Renal cortical epithelial cell (primary cell): ENCODE measurements at regions not wholly inside any gene's neighbourhood (a gene's known extent, or its start where the extent isn't known, plus 50 kb on each side); places are given as distances from the start of the nearest gene placed in this dataset.
A peak's percentile ranks its signal among the peaks of the same experiment; 100 is the strongest.
"Not testable (repeated sequence)": the region's sequence is repeated elsewhere in the genome, so short reads cannot be mapped to it uniquely, and the experiment has no call there.

Source experiments
- DNase-seq: peaks from one replicate; pipeline ENCODE4 v3.0.0-alpha.2; 2011; ENCODE audit warnings: low read depth

DNA sequence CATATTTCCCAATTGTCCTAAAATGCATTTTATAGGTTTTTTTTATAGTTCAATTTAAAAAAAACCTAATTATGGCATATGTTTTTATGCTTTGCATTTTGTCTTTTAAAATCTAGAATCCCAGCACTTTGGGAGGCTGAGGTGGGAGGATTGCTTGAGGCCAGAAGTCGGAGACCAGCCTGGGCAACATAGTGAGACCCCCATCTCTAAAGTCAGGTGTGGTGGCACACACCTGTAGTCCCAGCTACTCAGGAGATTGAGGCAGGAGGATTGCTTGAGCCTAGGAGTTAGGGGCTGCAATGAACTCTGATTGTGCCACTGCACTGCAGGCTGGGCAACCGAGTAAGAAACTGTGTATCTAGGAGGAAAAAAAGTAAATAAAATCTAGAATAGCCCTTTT, 137.2 kb upstream of the POU3F1 start:
- DNase-seq: no peak

DNA sequence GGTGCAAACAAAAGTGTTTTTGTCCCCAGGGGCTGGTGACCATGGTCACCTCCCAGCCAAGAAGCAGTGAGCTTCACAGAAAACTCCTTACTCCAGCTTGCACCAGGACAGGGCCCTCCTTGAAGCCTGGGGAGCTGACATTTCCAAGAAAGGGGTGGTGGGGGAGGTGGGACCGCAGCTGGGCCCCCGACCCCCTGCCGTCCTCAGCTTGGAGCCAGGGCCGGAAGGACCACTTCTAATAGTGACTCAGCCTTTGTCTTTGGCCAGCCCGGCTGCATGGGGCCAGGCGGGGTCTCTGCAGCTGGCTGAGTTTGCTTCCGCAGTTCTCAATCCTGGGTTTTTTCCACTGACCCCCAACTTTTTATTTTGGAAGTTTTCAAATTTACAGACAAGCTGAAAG, 136.5 kb upstream of the POU3F1 start:
- DNase-seq: no peak

DNA sequence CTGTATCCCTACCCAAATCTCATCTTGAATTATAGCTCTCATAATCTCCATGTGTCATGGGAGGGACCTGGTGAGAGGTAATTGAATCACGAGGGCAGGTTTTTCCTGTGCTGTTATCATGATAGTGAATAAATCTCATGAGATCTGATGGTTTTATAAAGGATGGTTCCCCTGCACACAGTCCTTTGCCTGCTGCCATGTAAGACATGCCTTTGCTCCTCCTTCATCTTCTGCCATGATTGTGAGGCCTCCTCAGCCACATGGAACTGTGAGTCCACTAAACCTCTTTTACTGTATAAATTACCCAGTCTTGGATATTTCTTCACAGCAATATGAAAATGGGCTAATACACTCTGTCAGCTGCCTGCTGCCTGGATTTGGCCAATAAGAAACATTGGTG, 133.8 kb upstream of the POU3F1 start:
- not testable (repeated sequence) for DNase-seq

DNA sequence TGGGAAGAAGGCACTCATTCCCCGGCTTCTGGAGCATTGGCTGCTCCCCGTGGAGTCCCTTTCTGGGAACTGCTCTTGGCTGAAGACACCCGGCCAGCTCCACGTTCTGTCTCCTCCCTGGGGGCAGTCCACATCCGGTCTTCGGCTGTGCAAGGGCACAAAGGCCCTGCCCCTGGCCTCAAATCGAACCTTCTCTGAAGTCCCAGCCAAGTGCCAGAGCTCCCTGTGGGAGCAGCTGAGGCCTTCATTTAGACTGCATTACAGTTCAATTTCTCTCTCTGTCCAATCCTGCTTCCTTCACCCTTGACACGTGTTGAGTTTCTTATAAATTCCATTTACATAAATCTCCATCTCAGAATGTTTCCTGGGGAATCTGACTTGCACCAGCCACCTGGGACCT, 132.9 kb upstream of the POU3F1 start:
- DNase-seq: no peak

DNA sequence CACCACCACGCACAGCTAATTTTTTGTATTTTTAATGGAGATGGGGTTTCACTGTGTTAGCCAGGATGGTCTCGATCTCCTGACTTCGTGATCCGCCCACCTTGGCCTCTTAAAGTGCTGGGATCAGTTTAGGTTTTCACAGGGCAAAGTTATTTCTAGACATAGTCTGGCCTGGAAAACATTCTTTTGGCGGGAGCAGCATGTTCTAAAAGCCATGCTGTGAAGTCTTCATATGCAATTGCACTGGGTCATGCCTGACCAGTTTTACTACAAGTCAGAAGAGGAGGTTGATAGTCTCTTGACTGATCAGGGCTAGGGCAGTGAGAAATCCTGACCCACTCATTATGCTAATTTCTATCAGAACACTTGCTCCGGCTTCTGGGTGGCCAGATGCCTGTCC, 131.6 kb upstream of the POU3F1 start:
- no peak for DNase-seq

DNA sequence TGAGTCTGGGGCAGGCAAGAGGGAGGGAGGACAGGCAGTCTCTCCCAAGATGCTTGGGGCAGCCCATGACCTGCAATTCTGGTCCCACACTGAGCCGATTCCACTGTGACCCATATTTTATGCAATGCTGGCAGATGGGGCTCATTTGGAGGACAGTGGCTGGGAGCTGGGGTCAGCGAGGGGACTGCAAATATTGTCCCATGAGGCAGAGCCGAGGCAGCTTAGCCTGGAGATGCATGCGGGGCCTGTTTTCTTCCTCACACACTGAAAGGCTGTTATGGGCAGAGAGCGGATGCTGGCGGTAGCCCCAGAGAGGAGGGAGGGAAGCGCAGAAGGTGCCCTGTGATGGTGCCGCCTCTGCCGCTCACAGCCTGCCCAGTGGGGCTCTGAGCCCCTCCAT, 128.5 kb upstream of the POU3F1 start:
- no peak for DNase-seq

DNA sequence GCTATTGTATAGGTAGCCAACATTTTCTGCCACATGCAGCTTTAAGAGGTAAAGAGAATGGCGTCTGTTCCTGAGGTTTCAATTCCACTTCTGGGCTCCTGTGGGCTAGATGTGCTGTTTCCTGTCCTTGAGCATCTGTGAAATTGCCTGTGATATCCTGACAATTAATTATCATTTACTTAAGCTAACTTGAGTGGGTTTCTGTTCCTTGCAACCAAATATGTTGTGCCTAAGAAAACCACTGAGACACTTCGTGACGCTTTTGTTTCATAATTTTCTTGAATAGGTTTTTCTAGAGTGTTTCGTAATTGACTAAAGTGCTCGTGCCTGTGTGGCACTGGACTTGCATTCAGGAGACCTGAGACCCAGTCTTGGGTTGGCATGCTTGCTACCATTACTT, 127.3 kb upstream of the POU3F1 start:
- DNase-seq: no peak

DNA sequence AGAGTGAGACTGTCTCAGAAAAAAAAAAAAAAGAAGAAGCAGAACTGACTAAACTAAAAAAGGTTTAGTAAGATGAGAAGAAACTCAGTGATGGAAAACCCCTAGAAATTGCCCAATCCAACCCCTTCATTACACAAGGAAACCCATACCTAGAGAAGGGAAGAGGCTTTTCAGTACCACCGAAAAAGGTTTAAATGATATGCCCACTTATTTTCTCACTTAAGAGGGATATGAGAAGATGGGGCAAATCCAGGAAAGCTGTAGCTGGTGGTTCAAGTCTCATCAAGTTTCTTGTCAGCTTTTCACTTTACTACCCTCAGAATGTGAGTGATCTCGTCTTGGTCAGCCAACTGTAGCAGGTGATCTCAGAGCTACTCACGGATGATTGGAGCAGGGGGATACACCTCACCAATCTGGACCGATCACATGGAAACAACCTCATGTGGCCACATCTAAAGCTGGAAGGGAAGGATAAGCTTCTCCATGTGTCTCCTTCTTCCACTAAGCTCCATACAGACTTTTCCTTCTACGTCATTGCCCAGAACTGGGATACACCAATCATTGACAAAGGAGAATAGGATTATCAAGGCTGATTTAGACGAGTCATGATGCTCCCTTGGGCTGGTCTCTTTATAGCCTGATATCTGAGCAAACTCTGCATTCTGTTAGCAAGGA, 126.7 kb upstream of the POU3F1 start:
- peak; percentile 59 for DNase-seq

DNA sequence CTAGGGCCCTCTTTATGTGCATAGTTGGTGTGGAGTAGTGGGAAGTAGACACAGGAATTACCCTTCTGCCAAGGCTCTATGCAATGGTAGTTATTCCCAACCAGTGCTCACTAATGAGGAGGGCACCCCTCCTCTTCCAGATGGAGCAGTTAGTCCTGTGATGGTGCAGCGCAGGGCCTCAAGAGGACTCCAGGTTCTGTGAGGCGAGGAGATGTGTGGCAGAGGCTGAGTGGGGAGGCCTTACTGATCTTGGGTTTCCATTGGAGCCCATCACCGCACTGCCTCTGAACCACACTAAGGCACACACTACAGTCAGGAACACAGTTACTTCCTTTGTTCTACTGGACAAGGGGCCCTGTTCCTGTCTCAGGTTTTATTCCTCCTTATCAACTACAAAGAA, 122.5 kb upstream of the POU3F1 start:
- no peak for DNase-seq

DNA sequence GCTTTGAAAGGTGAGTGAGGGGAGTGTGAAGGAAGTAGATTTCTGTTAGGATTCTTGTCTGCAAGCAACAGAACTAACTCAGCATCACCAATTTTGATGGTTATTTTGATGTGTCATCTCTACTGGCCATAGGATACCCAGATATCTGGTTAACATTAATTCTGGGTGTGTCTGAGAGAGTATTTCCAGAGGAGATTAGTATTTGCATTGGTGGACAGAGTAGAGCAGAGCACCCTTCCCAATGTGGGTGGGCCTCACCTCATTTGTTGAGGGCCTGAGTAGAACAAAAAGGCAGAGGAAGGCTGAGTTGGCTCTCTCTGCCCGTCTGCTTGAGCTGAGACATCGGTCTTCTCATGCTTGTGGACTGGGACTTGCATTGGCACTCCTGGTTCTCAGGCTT, 121.8 kb upstream of the POU3F1 start:
- no peak for DNase-seq

DNA sequence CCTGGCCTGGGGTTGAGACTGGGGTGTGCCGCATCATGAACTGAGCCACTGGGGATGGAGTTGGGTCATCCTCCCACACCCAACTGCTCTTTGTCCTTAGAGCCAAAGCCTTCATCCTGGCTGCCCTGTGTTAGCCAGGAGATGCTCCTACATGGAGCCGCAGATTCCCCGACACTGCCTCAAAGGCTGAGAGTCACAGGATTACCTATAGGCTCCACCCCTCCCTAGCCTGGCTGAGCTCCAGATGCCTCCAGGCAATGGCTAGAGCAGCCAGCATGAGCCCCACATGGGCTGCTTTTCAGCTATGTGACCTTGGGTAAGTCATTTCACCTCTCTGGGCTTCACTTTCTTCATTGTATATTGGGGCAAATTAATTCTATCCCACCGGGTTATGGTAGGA, 119.9 kb upstream of the POU3F1 start:
- no peak for DNase-seq

DNA sequence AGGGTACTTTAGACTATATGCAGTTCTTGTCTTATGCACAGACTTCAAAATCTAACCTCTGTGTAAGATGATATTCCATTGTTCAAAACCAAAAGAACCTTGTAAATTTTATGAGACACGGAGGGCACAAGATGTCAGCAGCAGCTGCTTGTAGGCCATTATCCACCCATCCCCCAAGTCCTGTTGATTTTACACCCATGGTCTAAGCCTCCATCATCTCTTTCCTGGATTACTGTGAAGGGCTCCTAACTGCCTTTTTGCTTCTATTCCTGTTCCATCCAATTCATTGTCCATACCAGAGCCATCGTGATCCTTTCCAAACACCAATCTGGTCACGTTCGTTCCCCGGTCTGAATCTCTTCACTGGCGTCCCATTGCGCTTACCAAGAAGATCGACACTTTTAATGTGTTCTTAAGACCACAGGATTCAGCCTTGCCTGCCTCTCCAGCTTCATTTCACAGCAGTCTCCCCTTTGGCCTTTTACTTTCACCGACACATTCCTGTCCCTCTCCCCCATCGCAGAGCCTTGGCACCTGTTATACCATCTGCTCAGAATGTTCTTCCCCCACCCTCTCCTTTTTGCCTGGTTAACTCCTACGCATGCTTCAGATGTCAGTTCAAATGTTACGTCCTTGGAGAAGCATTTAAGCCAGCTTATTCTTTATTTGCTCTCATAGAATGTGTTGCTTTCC, 107.3 kb upstream of the POU3F1 start:
- DNase-seq: no peak

DNA sequence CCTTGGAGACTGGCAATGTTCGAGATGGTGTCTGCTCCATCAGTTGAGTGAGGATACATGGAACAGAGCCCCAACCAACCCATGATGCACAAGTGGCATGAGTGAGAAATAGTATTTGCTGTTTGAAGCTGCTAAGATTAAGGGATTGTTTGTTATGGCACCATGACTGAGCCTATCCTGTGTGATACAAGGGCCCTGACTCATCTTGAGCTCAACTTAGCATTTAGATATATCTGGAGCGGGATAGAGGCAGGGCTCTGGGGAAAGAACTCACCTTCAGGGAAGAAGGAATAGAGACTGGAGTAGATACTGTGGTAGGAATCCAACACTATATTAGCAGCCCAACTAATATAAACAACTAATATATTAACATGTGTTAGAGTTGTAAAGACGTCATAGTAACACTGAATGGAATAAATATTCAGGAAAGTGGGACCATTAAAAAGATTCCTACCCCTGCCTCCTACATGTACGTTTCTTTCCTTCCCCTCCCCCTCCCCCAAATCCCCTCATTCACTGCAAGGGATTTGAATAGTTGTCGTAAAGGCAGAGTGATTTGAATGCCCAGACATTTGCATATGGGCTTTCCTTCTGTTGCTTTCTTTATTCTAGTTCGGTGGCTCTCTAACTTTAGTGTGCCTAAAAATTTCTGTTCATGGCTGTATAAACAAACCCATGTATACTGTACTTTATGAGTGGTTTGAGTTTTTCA, 106.6 kb upstream of the POU3F1 start:
- no peak for DNase-seq

DNA sequence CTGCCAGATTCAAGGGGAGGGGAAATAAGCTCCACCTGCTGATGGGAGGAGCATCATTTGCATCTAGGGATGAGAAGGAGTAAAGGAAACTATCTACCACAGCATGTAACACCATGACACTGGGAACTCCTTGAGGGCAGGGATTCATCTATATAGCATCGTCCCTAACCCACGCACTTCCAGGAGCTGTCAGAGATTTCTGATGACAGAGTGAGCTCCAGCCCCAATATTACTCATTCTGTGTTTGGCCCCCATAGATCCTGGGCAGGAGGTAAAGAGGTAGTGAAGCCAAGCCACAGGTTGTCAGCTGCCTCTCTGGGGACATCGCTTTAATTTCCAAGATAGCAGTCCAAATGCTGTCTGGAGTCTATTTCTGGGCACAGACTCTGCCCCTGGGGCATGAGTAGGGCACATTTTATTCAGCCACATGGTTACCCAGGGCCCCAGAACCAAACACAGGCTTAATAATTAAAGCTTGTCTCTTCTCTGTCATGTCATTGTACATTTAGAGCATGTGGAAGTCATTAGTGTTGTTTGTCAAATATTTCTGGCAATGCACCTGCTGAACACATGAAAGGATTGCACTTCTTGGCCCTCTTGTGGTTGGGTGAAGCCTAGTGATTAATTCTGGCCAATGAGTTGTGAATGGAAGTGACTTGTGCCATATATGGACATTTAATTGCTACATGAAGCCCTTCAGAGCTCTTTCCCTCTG, 105.9 kb upstream of the POU3F1 start:
- peak; percentile 48 for DNase-seq

DNA sequence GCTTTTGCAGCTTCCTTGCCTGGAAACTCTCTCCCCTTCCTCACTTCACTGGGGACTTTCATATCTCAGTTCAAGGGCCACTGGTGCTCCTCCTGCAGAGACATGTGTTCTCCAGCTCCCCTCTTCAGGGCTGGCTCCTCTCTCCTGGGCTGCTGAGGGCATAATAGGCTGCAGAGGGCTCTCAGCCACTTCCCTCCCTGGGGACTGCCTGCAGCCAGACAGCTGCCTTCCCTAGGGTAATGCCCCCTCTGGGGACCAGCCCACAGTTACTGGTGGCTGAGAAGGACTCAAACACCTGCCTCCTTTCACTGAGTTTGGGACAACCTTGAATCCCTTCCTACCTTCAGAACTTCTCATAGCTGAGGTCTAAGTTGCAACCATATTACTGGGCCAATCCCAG, 104.8 kb upstream of the POU3F1 start:
- DNase-seq: no peak

DNA sequence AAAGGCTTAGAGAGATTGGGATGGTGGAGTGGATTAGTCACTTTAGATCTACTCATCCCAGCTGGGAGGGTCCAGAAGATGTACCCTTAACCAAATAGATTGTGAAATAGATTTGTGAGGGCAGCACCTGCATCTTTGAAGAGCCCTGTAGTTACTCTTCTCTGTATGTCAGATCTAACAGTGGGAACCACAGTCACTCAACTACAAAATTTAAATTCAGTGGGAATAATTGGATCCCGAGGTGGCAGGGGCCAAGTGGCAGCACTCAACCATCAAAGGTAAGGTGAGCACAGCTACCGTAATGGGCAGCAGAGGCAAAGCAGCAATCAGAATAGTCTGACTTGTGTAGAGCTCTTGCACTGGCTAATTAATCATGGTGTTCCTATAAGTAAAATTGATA, 99.5 kb upstream of the POU3F1 start:
- DNase-seq: not testable (repeated sequence)

DNA sequence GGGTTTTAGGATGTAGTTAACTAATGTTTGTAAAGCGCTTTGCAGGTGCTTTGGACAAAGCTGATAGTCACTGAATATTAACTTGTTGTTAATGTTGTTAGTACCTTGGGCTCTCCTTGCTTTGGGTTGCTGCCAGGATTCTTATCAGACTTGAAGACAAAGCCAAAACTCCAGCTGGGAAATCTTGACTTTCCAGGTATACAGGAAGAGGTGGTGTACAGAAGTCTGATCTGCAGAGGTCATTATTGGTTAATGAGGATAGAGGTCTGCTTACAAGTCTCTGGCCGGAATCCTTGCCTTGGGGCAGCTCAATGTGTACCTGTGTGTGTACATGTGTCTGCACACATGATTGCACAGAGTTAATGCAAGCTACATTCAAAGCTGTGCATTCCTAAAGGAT, 96.0 kb upstream of the POU3F1 start:
- no peak for DNase-seq

DNA sequence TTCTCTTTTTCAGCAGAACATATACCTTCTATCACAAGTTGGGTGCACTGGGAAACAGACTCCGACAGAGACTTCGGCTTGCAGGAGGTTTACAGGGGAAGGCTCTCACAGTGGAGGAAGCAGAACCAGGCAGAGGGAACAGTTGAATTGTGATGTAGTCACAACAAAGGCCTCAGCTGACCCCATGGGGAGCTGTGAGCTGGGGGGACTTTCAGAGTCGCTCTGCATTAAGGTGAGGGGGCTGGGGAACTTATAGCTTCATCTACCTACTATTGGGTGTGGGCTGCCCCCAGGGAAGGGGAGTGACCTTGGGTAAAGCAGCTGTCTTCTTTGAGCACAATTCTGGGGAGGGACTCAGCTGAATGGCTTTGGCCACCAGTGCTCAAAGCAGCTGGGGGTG, 94.9 kb upstream of the POU3F1 start:
- DNase-seq: no peak

DNA sequence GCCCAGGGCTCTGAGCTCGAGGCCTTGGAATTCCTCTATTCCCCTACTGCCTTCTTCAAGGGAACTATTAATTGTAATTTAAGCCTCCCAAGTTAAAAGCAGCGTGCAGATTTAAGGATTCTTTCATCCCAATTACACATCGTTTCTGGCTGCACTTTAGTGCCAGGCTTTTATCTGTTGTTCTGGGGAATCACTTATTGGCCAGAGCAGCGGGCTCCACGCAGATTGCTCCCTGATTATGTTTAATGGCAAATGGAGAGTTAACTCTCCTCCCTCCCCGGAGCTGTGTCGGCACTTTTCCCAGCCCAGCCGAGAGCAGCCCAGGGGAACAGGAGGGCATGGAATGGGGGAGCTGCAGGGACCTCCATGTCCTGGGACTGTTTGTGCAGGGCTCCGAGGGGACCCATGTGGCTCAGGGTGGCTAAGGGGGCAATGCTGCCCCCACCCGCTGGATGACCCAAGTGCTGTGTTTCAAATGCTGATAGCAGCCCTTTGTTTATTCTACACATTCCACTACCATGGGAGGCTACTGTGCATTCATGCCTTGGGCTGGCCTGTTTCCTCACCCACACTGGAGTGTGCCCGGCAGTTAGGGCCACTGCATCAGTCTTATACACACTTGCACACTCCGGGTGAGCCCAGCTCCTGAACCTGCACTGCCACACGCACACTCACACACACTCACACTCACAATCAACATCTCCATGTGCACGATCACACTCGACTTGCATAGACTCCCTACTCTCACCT, 93.3 kb upstream of the POU3F1 start:
- DNase-seq: peak; percentile 9

DNA sequence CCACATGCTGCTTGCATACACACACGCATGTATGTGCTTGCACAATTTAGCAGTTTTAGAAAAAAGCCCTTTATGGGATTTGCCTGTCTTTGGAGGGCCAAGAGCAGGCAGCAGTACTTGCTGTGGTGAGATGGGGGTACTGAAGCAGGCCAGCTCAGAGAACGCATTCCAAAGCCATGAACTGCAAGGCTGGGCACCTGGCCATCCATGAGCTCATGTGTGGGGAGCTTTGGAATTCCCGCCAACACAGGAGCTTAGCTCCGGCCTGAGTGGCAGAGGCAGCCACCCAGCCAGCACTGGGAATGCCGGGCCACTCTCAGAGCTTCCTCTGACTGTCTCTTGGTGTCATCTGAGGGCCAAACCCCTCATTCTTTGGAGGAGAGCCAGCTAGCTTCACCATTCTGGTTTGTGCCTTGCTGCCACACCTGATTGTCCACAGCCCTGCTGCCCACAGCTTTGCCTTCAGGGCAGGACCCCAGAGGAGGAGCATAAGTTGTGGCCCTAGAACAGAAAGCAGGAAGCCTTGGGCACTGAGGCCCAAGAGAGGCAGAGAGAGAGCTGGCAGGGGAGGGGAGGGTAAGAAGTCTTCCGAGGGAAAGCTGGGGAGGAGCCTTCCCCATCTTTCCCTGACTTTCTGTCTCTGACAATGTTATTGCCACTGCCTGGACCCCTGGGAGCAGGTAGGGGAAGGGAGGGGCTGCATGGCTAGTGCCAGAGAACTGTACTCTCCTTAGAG, 92.1 kb upstream of the POU3F1 start:
- peak; percentile 97 for DNase-seq

DNA sequence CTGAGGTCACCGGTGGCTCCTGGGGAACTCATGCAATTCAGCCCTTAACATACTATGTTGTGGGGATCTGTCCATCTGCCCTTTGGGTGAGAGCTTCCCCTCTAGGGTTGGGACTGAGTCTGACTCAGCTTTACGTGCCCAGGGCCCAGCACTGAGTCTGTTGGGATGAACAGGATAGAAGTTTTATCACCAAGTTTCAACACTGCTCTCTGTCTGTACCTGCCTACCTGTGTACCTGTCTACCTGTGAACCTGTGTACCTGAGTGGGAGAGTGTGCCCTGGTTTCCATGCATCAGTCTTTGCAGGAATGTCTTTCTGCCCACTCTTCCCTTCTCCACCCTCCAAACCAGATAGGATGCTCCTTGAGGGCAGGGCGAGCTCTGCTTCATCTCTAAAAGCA, 90.6 kb upstream of the POU3F1 start:
- DNase-seq: no peak
